Esophagus squamous epithelium (tissue), 5 donors: ENCODE measurements at regions not wholly inside any gene's neighbourhood (a gene's known extent, or its start where the extent isn't known, plus 50 kb on each side); places are given as distances from the start of the nearest gene placed in this dataset.

Source experiments
- DNase-seq: peaks from one replicate; lab custom pipeline; 2025; lab: John Stamatoyannopoulos, UW
- H3K27ac ChIP-seq, 4 donors: fragments of 200-600 bp; sonication (generic); one replicate each; pipeline ENCODE4 v1.5.1; 2016 to 2019; ENCODE audit warnings: mild to moderate bottlenecking in 1 of 4
- H3K27me3 ChIP-seq, 4 donors: fragments of 200-600 bp; sonication (generic); 1 replicate in 3 of 4; 2 replicates in 1 of 4; pipeline versions ENCODE4 v1.5.1 to v1.6.0; 2017 to 2021; ENCODE audit warnings: antibody characterized with exemption in 1 of 4
- H3K36me3 ChIP-seq, 3 donors: fragments of 200-600 bp; sonication (generic); one replicate each; pipeline ENCODE4 v1.5.1; 2016 to 2019
- H3K4me1 ChIP-seq, 3 donors: fragments of 200-600 bp; sonication (generic); one replicate each; pipeline ENCODE4 v1.5.1; 2017 to 2019
- H3K4me3 ChIP-seq, 4 donors: fragments of 200-600 bp; sonication (generic); 1 replicate in 3 of 4; 2 replicates in 1 of 4; pipeline ENCODE4 v1.5.1; 2016 to 2019; ENCODE audit warnings: mild to moderate bottlenecking in 2 of 4, moderate library complexity in 1 of 4
- H3K9me3 ChIP-seq, 3 donors: fragments of 200-600 bp; sonication (generic); one replicate each; pipeline ENCODE4 v1.5.1; 2016 to 2019
- CTCF ChIP-seq, 6 experiments: fragments of 450-650 bp in 4 of 6; fragments of 200-600 bp in 2 of 6; sonication (generic) in 2 of 6; IDR thresholded peaks; one replicate each; pipeline ENCODE4 v1.5.1; 2016 to 2019; ENCODE audit warnings: antibody characterized with exemption in 6 of 6, mild to moderate bottlenecking in 4 of 6, moderate library complexity in 4 of 6
- POLR2A ChIP-seq, 4 donors: fragments of 450-650 bp; IDR thresholded peaks; one replicate each; pipeline ENCODE4 v1.6.1; 2017; ENCODE audit warnings: antibody characterized with exemption in 4 of 4, mild to moderate bottlenecking in 4 of 4, moderate library complexity in 3 of 4
- WGBS, 2 donors: methylation state at CpG; one replicate each; pipeline ENCODE4 v1.1.5; 2018; 5-methylcytosine and 5-hydroxymethylcytosine counted together
- intact Hi-C: fragments of 100-400 bp; cut with DNase I; formaldehyde crosslinking; loops from one replicate; pipeline ENCODE4 v1.15.0; 2022
- donor health status: DM: yes; HTN: yes; CAD: no.

GRCh38 chr5:155408465-155408864 lies 394.9 kb downstream of the KIF4B start:
- H3K4me3 ChIP-seq = no peak overlapping the region
- no peak for DNase-seq
- H3K4me1 ChIP-seq = peaks cover 0 to 4% (median 2%) of the 10 kb centered on the region in 3 donors
- peaks cover 0 to 11% (median 0%) of the 10 kb centered on the region in 3 donors for H3K9me3 ChIP-seq
- WGBS, 2 donors = 71 to 75% methylated on average over 5 of the region's 5 CpGs
- H3K36me3 ChIP-seq = no peaks in the 10 kb centered on the region
- H3K27ac ChIP-seq = no peak overlapping the region
- TF ChIP-seq CTCF (IDR thresholded peaks at IDR 0.05) (no peak), POLR2A (IDR thresholded peaks at IDR 0.05) (no peak)
- H3K27me3 ChIP-seq = no peaks in the 10 kb centered on the region
- intact Hi-C loops = no loop called here

GRCh38 chr5:155416765-155417164 lies 403.2 kb downstream of the KIF4B start:
- WGBS, 2 donors = 48 to 56% methylated on average over 1 of the region's 1 CpG

GRCh38 chr5:155418960-155419579 lies 405.5 kb downstream of the KIF4B start:
- Histone ChIP-seq H3K4me3 (no peak overlapping the region), H3K27me3 (no peaks in the 10 kb centered on the region), H3K4me1 (no peaks in the 10 kb centered on the region), H3K36me3 (no peaks in the 10 kb centered on the region), H3K27ac (no peak overlapping the region), H3K9me3 (no peaks in the 10 kb centered on the region)
- no peak for DNase-seq
- 60 to 82% methylated on average over 5 of the region's 5 CpGs for WGBS, 2 donors
- intact Hi-C loops = no loop called here
- no peak for TF ChIP-seq CTCF (IDR thresholded peaks at IDR 0.05)
- TF ChIP-seq POLR2A (IDR thresholded peaks at IDR 0.05) = no peak

More at GRCh38 chr5:155416765-155417164, 403.2 kb downstream of the KIF4B start:
- DNase-seq = no peak
- Histone ChIP-seq H3K27ac (no peak overlapping the region), H3K4me3 (no peak overlapping the region), H3K9me3 (no peaks in the 10 kb centered on the region), H3K27me3 (no peaks in the 10 kb centered on the region), H3K36me3 (no peaks in the 10 kb centered on the region), H3K4me1 (no peaks in the 10 kb centered on the region)
- no peak for TF ChIP-seq POLR2A (IDR thresholded peaks at IDR 0.05)
- TF ChIP-seq CTCF (IDR thresholded peaks at IDR 0.05) = no peak
- intact Hi-C loops = no loop called here

- Histone ChIP-seq H3K27ac (no peak overlapping the region), H3K4me3 (no peak overlapping the region), H3K27me3 (no peaks in the 10 kb centered on the region), H3K4me1 (no peaks in the 10 kb centered on the region), H3K36me3 (no peaks in the 10 kb centered on the region), H3K9me3 (no peaks in the 10 kb centered on the region)
- no peak for DNase-seq
- 91 to 97% methylated on average over 4 of the region's 4 CpGs for WGBS, 2 donors
- intact Hi-C loops = no loop called here
- TF ChIP-seq CTCF (IDR thresholded peaks at IDR 0.05) (no peak), POLR2A (IDR thresholded peaks at IDR 0.05) (no peak)
These were observed 416.6 kb downstream of the KIF4B start for GRCh38 chr5:155430192-155430591.

GRCh38 chr5:155434267-155434666 lies 420.7 kb downstream of the KIF4B start:
- no peaks in the 10 kb centered on the region for H3K36me3 ChIP-seq
- no peak for DNase-seq
- H3K4me1 ChIP-seq = no peaks in the 10 kb centered on the region
- no peak overlapping the region for H3K4me3 ChIP-seq
- no peaks in the 10 kb centered on the region for H3K9me3 ChIP-seq
- TF ChIP-seq POLR2A (IDR thresholded peaks at IDR 0.05) (no peak), CTCF (IDR thresholded peaks at IDR 0.05) (no peak)
- 31 to 45% methylated on average over 1 of the region's 1 CpG for WGBS, 2 donors
- no peak overlapping the region for H3K27ac ChIP-seq
- H3K27me3 ChIP-seq = no peaks in the 10 kb centered on the region
- intact Hi-C loops = no loop called here
